ENCODE measurements at regions not wholly inside any gene's neighbourhood (a gene's known extent, or its start where the extent isn't known, plus 50 kb on each side); places are given as distances from the start of the nearest gene placed in this dataset.
A peak's percentile ranks its signal among the peaks of the same experiment; 100 is the strongest.
"Not testable (repeated sequence)": the region's sequence is repeated elsewhere in the genome, so short reads cannot be mapped to it uniquely, and the experiment has no call there.

- TF ChIP-seq, protein P1, sequence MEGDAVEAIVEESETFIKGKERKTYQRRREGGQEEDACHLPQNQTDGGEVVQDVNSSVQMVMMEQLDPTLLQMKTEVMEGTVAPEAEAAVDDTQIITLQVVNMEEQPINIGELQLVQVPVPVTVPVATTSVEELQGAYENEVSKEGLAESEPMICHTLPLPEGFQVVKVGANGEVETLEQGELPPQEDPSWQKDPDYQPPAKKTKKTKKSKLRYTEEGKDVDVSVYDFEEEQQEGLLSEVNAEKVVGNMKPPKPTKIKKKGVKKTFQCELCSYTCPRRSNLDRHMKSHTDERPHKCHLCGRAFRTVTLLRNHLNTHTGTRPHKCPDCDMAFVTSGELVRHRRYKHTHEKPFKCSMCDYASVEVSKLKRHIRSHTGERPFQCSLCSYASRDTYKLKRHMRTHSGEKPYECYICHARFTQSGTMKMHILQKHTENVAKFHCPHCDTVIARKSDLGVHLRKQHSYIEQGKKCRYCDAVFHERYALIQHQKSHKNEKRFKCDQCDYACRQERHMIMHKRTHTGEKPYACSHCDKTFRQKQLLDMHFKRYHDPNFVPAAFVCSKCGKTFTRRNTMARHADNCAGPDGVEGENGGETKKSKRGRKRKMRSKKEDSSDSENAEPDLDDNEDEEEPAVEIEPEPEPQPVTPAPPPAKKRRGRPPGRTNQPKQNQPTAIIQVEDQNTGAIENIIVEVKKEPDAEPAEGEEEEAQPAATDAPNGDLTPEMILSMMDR (IDR thresholded peaks at IDR 0.05), result peak; percentile 25; the same call in 2 of the 3 replicates
- not testable (repeated sequence) for TF ChIP-seq MAFK (IDR thresholded peaks at IDR 0.05; ENCODE audit: partially characterized antibody); POLR2A (IDR thresholded peaks at IDR 0.05; ENCODE audit: low read length); RFX5 (IDR thresholded peaks at IDR 0.05); RNF2 (IDR thresholded peaks at IDR 0.05; ENCODE audit: borderline replicate concordance, low read depth); PHF8 (IDR thresholded peaks at IDR 0.05; ENCODE audit: borderline replicate concordance, low read depth); MAX (IDR thresholded peaks at IDR 0.05); HMGXB4 (CRISPR knock-in tag; IDR thresholded peaks at IDR 0.05; ENCODE audit: borderline replicate concordance); HOXA7 (CRISPR knock-in tag; IDR thresholded peaks at IDR 0.05)
- TF ChIP-seq, protein P2, sequence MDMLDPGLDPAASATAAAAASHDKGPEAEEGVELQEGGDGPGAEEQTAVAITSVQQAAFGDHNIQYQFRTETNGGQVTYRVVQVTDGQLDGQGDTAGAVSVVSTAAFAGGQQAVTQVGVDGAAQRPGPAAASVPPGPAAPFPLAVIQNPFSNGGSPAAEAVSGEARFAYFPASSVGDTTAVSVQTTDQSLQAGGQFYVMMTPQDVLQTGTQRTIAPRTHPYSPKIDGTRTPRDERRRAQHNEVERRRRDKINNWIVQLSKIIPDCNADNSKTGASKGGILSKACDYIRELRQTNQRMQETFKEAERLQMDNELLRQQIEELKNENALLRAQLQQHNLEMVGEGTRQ (IDR thresholded peaks at IDR 0.05), result not testable (repeated sequence)
- 0 out of 2 replicates have a peak, but pooled peaks have one; percentile 3 for TF ChIP-seq TP53 (CRISPR knock-in tag; IDR thresholded peaks at IDR 0.05)
Observed at GRCh38 chr16:88241404-88242311, 141.1 kb upstream of the ZNF469 start.
